GM21529 (cell line): ENCODE measurements at regions not wholly inside any gene's neighbourhood (a gene's known extent, or its start where the extent isn't known, plus 50 kb on each side); places are given as distances from the start of the nearest gene placed in this dataset.
"Not testable (repeated sequence)": the region's sequence is repeated elsewhere in the genome, so short reads cannot be mapped to it uniquely, and the experiment has no call there.

Experiments
- ATAC-seq: cut with Tn5 transposase; IDR thresholded peaks from one replicate; pipeline ENCODE4 v1.9.1; 2021; ENCODE audit not compliant: unreplicated experiment

DNA sequence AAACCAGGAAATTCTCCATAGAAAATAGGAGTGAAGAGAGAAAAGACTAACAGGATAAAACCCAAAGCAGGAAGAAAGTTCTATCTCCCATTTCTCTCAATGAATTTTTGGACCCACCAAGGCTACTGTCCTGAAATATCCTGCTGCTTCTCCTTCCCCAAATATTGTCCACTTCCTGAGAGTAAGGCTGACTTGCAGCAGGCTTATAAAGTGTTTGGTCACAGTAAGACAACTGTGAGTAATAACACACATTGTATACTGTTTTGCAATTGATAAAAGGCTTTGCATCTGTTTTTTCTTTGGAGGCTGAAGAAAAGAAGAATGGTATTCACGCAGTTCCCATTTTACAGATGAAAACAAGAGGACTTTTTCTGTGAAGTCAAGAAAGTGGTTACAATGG is 52.8 kb downstream of the FOXD4L6 start:
- ATAC-seq, result not testable (repeated sequence)

DNA sequence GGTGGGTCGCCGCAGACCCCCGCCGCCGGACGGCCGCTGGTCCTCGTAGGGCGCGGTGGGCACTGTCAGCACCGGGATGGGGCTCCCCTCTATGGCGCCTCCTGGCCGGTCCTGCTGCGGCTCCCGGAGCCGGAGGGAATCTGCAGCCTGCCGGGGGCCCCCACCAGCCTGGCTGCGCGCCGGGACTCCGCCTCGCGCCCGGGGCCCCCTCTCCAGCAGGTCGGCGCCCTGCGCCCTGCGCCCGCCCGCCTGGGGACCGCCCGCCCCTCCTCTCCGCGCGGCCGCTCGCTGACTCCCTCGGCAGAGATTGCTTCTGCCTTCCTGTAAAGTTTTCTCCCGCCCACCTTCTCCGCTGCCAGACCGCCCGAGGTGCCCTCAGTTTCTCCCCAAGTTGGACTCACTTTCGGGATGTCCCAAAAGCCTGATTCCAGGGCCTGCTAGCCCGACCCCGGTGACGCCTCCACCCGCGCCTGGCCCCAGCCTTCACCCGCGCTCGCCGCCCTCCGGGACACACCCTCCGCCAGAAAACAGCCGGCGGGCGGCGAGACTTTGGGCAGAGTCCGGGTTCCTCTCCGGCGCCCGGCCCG is 54.0 kb downstream of the FOXD4L6 start:
- peak; percentile 73 for ATAC-seq

DNA sequence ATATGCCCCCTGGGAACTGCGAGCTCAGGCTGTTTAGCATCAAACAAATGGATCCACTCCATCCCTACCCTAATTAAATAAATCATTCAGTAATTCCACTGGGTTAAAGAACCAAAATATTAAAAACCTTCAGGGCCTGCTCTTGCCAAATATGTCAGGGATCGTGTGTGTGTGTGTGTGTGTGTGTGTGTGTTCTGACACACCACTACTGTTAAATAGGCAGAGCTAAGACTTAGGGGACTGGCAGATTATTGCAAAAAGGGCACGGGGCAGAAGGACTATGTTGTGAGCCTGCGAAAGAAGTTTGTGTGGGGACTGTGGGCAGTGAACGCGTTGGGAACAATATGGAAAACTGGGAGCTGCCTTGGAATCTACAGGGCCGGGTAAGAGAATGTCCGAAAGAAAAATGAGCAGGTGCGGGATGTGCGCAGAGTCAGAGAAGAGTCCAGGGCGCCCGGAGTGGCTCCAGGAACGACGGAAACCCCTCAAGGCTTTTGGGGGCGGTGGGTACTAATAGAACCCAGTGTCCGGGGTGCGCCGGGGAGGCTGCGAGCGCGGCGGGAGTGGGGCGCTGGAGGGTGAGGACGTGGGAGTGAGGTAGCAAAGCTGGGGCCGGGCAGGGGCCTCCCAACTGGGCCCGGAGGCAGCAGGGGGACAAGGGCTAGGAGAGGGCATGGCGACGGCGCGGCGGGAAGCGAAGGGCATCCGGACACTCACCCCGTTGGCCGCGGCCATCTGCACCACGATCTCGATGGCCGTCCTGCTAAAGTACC is 54.8 kb downstream of the FOXD4L6 start:
- not testable (repeated sequence) for ATAC-seq

DNA sequence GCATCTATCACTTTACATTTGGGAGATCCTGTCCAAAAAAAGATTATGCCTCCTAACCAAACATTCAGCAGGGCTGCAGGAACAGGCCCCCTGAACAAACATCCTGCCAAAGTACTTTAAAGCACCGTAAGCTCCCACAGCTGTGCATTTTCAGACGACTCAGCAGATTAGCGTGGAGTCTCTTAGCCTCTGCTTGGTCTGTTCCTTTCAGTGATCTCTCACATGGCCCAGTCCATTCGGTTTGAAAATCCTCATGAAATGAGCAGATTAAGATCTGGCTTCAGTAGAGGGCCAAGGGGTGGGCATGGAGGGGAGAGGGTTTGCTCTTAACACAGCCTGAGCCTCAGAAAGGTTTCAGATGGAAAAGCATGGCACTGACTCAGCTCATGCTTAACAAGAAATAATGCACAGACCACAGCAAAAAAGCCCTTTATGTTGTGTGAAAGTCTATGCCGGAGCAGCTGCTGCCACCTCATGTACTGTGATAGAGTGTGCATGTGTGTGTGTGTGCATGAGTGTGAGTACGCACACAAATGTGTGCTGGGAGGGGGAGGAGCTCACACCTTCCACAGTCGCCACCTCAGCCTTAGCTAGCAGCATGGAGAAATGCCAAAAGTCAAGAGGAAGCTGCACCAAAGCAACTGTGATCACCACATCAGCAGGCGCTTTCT is 64.2 kb downstream of the FOXD4L6 start:
- peak; percentile 47 for ATAC-seq

DNA sequence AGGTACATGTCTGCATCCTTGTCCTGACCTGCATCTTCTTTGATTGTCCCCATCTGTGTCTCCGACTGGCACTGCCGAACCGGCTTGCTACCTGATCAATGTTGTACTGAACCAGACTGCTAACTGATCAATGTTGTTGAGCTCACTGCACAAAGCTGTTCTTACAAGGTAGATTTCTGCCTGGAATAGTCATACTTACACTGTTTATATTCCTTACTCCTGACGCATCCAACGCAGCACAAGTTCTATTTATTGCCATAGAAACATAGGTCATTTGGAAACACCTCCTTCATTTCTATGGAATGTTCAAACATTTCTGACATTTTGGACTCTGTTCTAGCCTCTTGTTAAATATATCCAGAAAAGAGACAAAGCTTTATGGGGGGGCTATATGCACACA is 65.2 kb downstream of the FOXD4L6 start:
- ATAC-seq, result not testable (repeated sequence)

DNA sequence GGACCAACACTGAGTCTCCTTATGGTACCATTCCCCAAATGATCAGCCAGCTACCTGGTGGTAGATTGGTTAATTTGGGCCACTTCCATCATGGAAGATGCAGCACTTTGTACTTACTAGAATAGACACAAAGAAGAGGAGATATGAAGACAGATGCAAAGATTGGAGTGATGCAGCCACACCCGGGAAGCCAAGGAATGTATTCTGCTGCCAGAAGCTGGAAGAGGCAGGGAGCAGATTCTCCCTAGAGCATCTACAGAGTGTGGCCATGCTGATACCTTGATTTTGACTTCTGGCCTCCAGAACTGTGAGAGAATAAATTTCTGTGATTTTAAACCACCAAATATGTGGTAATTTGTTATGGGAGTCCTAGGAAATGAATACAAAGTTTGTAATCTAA is 68.9 kb downstream of the FOXD4L6 start:
- not testable (repeated sequence) for ATAC-seq

DNA sequence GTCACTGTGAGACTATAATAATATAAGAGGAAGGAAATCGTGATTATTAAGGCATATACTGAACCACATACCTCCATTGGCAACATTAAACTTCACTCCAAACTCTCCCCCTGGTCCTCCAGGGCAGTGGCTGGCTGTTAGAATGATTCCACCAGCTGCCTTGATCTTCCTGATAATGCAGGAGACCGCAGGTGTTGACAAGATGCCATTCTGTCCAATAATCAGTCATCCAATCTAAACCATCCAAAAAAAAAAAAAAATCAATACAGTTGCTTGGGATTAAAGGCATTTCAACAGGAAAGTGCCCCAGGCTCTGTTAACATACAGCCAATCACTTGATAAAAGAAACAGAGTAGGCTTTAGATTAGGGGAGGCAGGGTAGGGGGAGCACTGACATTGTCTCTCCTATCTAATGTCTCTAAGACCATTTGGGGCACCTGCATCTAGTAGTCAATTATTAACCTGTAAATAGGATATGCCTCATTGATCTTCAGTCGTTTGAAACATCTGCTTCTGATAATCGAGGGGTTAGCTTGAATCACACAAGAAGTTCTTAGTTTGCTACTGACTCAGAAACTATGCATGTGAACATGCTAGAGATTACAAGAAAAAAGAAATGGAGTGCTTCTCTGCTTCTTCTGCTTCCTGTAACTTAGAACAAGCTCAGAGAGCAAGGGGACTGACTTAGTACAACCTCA is 74.7 kb downstream of the FOXD4L6 start:
- ATAC-seq, result peak; percentile 77

DNA sequence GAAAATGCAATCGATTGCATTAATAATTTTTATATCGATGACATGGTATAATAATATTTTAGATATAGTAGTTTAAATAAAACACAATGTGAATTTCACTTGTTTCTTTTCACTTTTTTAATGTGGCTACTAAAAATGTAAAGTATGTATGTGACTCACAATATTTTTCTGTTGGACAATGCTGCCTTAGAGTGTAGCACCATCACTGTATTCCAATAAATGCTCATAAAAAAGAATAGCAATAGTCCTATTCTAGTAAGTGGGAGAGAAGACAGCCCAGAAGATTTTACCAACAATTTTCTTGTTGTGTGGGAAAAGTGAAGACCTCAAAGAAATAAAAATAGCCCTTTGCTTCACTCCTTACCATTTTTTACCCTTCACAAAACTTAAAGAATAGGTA is 79.8 kb downstream of the FOXD4L6 start:
- not testable (repeated sequence) for ATAC-seq

DNA sequence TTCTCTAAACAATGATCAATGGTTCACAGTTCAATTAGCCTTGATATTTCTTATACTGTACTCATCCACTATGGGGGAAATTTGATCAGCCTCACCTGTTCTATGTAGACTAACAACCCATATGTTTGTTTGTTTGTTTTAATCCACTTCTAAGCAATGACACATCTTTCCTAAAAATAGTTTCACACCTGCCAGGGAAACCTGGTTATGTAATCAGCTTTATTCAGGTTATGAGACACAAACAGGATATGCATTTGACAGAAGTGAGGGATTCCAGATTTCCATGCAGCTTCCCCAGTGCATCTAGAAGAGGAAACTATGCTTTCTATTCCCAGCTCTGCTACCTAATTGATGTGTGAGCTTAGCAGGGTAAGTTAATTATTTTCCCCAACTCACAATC is 80.7 kb downstream of the FOXD4L6 start:
- ATAC-seq, result not testable (repeated sequence)

DNA sequence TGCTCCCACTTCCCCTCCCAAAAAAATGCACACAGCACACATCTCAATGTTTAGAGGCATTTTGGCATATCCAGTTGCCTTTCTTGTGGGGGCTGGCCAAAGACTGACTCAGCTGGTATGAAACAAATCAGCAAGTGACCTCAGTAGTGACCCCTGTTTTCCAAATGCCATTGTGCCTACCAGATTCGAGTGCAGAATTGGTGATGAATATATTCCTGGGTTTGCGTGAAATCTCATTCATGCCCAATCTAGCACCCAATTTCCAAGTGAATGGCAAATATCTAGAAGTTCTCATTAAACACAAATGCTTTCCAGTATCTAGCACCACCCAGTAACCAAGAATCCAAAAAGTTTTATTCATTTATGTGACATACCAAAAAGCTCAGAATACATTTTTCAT is 83.6 kb downstream of the FOXD4L6 start:
- ATAC-seq, result not testable (repeated sequence)

DNA sequence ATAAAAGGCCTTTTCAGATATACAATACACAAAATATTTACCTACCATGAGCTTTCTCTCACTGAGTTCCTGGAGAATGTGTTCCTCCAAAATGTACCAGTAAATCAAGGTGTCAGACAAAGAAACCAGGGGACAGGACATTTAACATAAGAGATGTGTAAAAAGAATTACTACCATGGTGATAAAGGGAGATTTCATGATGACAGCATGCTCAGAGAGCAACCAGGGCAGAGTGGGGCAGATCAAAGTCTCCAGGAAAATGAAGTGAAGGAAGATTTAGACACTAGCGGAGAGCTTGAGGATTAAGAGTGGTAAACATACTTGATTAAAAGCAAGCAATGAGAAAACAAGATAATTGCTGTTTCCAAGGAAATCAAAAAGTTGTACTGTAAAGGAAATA is 85.0 kb downstream of the FOXD4L6 start:
- not testable (repeated sequence) for ATAC-seq

DNA sequence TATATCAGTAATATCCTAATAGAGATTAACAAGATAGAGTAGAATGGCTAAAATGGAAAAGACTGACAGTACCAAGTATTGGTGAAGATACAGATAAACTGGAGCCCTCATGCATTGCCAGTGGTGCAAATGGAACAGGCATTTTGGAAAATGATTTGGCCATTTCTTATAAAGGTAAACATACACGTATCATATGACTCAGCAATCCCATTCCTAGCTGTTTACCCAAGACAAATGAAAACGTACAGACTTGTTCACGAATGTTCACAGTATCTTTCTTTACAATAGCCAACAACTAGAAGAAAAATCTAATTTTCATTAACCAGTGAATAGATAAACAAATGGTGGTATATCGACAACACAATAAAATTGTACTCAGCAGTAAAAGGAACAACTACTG is 86.4 kb downstream of the FOXD4L6 start:
- ATAC-seq, result not testable (repeated sequence)

DNA sequence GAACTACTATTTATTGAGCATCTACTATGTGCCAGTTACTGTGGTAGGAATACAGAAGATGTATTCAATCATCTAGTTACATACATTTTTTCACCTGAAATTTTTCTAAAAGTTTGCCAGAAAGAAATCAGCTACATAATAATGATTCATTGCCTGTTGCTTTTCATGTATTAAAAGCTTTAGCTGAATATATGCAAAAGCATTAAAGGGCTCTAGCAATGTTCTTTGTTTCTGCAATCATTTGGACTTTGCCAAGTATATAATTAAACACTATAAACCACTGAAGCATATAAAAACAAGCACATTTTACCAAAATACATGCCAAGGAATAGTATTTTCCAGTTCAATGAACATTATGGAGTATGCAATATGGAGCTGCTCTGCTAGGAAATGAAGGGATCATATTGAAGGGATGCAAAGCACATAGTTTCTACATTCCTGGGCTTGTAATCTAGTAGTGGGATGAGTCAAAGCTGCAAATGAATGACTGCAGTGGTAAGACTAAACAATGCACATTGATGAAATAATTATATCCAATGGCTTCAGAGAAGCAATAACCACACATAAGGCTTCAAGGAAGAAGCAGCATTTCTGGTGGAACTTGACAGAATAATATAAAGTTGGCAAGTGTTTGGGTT is 87.7 kb downstream of the FOXD4L6 start:
- not testable (repeated sequence) for ATAC-seq

DNA sequence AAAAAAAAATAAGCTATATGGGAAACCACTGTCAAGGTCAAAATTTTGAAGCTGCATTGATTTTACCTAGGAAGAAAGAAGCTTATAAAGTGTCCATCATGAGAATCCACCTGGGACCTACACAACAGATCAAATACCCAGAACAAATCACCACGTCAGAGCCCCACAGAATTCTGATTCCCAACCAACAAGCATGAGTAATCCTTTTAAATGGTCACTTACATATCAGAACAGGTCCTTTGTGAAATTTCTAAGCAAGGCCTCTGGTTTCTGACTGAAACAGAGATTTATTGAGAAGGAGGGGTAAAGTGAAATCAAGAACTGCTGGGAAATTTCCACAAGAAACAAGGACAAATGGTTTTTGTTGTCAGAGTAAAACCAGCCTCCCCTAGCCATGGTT is 93.2 kb downstream of the FOXD4L6 start:
- not testable (repeated sequence) for ATAC-seq

DNA sequence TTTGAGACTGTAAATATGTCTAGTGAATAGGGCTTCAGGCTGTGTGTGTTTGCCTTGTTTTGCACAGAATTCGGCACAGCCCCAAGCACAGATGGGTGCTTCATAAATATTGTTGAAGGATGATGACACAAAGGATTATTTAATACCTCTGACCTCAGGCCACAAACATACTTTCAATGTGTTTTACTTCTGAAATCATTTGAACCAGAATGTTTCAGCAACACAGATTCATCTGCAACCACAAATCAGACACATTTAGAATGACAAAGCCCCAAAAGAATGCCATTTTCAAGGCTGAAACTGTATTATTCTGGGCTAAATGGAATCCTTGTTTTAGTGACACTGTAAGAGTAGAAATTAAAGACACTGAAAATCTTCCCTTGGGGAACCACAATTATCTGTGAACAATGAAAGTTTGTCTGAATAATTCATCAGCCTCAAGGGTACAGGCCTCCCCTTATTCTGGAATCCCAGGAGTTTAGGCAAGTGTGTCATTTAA is 93.7 kb downstream of the FOXD4L6 start:
- not testable (repeated sequence) for ATAC-seq

DNA sequence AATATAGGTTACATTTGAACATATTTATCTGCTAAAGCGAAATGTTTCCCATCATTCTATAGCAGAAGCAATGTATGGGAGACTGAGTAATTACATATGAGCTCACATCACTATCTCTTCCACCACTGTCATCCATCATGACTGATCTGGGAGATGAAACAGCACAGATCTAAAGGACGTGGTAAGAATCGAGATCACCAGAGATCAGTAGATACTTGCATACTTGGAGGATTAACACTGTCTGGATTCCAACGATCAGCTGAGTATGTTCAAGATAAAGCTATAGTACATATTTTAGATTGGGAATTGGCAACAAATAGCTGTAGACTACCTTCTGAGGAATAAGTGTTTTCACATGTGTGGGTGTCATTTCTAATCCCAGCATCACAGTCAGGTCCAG is 94.6 kb downstream of the FOXD4L6 start:
- ATAC-seq, result not testable (repeated sequence)

DNA sequence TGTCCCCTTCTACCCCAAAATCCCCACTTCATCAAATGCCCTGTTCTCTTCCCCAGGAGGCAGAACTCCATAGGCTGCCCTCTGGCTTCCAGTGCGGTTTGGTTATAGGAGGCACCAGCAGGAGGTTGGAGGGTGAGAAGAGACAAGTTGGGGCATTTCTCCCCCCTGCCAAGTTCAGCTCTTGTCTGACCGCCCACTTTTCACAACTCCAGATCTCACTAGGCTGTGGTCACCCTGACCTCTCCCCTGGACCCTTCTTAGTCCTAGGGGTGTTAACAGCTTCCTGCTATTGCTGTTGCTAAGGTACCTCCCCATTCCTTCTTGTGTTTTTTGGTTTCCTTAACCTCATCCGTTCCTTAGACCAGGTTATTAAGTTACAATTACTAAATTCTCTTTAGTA is 95.1 kb downstream of the FOXD4L6 start:
- ATAC-seq, result not testable (repeated sequence)

DNA sequence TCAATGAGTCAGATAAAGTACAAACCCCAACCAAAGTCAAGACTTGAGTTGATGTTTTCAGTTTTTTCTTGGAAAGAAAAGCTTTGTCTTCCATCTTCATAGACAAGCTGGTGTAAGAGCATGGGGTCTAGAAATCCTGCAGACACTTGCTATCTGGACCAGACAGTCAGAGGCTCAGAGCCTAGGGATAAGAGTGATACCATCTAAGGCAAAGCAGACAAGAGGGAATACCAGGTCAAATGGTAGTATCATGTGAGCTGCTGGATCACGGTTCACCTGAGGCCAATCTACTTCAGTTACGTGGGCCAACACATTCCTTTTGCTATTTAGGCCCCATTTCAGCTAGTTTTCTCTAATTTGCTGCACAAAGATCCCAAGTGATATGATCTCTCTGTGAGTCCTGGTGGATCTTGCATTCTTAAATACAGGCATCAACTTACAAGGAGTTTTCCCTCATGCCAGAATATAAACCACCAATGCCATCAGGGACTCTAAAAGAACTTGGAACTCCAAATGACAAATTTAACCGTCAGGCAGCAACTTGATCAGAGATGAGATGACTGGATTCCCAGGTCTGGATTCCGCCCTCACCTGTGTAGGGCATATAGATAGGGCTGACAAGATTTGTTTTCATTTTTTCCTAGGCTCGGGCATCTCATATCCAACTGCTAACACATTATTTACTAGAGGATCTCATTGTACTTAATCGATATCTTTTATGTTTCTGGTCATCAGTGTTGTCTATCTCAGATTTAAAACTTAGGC is 101.4 kb downstream of the FOXD4L6 start:
- not testable (repeated sequence) for ATAC-seq

DNA sequence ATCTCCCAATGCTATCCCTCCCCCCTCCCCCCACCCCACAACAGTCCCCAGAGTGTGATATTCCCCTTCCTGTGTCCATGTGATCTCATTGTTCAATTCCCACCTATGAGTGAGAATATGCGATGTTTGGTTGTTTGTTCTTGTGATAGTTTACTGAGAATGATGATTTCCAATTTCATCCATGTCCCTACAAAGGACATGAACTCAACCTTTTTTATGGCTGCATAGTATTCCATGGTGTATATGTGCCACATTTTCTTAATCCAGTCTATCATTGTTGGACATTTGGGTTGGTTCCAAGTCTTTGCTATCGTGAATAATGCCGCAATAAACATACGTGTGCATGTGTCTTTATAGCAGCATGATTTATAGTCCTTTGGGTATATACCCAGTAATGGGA is 106.1 kb downstream of the FOXD4L6 start:
- ATAC-seq, result not testable (repeated sequence)
